NB4 (cell line): ENCODE measurements at regions not wholly inside any gene's neighbourhood (a gene's known extent, or its start where the extent isn't known, plus 50 kb on each side); places are given as distances from the start of the nearest gene placed in this dataset.

ENCODE experiments used
- DNase-seq: peaks from one replicate; pipeline ENCODE4 v3.0.0; 2010; ENCODE audit warnings: low read depth
- H3K4me3 ChIP-seq: one replicate; pipeline ENCODE4 v1.5.1; 2011; ENCODE audit warnings: mild to moderate bottlenecking, low read depth, low read length, moderate library complexity
- MYC ChIP-seq: IDR thresholded peaks from 2 replicates; pipeline ENCODE4 v1.6.1; 2011; ENCODE audit warnings: low read depth, low read length
- POLR2A ChIP-seq: IDR thresholded peaks from 2 replicates; pipeline ENCODE4 v1.6.1; 2011; ENCODE audit warnings: mild to moderate bottlenecking; ENCODE audit not compliant: insufficient read length; ENCODE audit errors: extremely low read depth
- TF ChIP-seq, protein P1 (sequence below): IDR thresholded peaks from one replicate; pipeline ENCODE4 v1.5.1; 2012; ENCODE audit warnings: low read depth, low read length
- TF ChIP-seq, protein P2 (sequence below): IDR thresholded peaks from 2 replicates; pipeline ENCODE4 v1.6.1; 2011; ENCODE audit warnings: low read depth, low read length

DNA sequence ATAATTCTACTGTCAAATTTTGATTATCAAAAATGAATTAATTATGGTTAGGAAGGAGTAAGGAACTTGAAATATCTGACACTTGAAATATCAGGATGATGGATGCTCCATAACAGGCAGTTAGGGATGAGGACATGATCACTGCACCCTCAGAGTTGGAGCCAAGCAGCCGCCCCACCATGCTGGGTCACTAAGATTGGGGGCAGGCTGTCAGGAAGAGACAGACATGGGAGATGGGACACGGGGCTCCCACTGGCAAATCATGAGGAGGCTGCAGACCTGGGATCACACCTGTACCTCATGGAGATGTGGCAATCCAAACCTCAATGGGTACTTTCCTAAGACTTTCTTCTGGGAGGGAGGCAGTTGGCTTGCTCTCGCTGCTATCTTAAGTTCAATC lies 982.0 kb upstream of the ZEB2 start:
- TF ChIP-seq, protein P1, sequence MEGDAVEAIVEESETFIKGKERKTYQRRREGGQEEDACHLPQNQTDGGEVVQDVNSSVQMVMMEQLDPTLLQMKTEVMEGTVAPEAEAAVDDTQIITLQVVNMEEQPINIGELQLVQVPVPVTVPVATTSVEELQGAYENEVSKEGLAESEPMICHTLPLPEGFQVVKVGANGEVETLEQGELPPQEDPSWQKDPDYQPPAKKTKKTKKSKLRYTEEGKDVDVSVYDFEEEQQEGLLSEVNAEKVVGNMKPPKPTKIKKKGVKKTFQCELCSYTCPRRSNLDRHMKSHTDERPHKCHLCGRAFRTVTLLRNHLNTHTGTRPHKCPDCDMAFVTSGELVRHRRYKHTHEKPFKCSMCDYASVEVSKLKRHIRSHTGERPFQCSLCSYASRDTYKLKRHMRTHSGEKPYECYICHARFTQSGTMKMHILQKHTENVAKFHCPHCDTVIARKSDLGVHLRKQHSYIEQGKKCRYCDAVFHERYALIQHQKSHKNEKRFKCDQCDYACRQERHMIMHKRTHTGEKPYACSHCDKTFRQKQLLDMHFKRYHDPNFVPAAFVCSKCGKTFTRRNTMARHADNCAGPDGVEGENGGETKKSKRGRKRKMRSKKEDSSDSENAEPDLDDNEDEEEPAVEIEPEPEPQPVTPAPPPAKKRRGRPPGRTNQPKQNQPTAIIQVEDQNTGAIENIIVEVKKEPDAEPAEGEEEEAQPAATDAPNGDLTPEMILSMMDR, result no peak
- TF ChIP-seq MYC (no peak), POLR2A (no peak)
- TF ChIP-seq, protein P2, sequence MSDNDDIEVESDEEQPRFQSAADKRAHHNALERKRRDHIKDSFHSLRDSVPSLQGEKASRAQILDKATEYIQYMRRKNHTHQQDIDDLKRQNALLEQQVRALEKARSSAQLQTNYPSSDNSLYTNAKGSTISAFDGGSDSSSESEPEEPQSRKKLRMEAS, result no peak
- no peak overlapping the region for H3K4me3 ChIP-seq
- DNase-seq, result no peak

DNA sequence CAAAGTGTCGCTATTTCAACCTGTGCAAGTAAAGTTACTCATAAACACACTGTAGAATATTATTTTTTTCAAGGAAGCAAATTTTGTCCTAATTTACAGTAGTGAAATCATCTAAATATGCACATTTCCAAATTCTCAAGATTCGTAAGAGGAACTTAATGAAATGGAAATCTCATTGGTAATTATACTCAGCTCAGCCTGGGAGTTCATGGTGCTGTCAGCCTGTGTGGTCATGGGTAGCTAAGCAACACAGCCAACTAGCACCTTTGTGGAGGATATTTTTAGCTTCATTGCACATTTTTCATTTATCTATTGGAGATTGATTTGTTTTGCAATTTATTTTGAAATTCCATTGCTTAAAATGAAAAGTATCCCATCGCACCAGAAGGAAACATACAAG lies 975.7 kb upstream of the ZEB2 start:
- DNase-seq, result no peak
- TF ChIP-seq MYC (no peak), POLR2A (no peak)
- TF ChIP-seq, protein P2, result no peak
- TF ChIP-seq, protein P1, result no peak
- H3K4me3 ChIP-seq, result no peak overlapping the region

DNA sequence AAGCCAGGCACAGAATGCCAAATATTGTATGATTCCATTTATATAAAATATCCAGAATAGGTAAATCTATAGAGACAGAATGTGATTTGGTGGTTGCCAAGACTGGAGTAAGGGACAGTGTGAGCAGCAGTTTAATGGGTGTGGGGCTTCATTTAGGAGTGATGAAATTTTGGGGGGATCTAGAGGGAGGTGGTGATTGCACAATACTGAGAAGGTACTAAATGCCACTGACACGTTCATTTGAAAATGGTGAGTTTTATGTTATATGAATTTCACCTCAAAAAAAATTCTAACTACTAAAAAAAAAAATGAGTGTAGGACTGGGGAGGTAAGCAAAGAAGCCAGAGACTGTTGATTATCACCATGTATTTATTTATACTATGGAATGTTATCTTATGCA lies 974.5 kb upstream of the ZEB2 start:
- H3K4me3 ChIP-seq, result no peak overlapping the region
- no peak for DNase-seq
- TF ChIP-seq, protein P2, result no peak
- TF ChIP-seq POLR2A (no peak), MYC (no peak)
- TF ChIP-seq, protein P1, result no peak

DNA sequence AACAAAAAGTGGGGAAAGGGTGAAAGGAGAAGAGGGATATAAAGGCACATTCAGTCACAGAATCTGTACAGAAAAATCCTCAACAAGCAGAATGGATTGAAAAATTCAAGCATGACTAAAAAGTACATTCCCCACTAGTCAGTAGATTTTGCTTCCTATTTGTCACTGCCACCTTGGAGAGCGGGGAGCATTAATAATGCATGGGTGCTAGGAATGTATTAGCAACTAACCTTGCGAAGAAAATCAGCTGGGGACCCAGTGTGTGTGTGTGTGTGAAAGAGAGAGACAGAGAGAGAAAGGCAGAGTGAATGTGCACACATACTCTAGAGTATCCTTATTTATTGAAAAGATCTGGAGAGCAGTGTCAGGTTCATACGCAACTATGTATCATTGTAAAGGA lies 968.7 kb upstream of the ZEB2 start:
- H3K4me3 ChIP-seq, result no peak overlapping the region
- TF ChIP-seq POLR2A (no peak), MYC (no peak)
- TF ChIP-seq, protein P2, result no peak
- TF ChIP-seq, protein P1, result no peak
- no peak for DNase-seq

DNA sequence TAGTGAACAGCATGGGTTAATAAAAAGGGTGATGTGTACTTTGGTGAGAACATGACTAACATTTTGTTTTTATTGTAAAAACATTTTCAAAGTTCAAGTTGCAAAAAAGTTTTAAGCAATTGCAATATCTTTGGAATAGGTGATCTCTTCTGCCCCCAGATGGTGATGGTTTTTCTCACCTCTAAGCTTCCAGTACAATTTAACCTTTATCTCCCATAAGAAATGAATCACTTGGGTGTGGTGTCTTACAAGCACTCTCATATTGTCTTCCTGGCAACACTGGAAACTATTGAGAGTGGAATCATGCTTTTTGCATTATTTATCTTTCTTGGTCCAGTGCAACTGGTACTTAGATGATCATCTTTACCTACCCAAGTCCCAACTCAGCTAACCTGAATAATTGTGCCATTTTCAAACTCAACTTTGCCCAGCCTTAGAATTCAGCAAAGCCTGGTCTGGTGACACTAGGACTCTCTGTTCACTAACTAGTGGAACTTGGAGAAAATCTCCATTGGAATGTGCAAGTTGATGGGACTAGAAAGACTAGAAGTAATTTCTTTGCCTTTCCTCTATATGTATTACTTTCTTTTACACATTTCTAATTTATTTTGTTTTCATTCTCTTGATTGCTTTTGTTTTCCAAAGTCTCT lies 964.7 kb upstream of the ZEB2 start:
- DNase-seq, result peak; percentile 49
- no peak overlapping the region for H3K4me3 ChIP-seq
- TF ChIP-seq MYC, result no peak
- no peak for TF ChIP-seq POLR2A
- TF ChIP-seq, protein P1, result no peak
- TF ChIP-seq, protein P2, result no peak

DNA sequence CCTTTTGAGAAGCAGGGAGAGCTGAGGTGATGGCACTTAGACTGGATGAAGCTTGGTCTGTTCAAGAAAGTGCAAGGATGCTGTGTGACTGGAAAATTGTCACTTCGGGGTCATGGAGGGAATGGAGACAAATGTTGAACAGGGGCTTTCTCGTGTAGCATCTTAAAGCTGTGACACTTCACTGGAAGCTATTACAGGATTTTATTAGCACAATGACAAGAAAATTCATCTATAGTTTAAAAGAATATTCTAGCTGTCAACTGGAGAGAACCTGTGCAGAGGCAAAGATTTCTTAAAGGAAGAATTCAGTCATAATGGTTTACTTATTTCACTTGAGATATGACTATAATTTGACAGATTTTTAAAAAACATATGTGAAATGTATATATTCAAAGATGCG lies 963.9 kb upstream of the ZEB2 start:
- H3K4me3 ChIP-seq, result no peak overlapping the region
- no peak for DNase-seq
- TF ChIP-seq, protein P1, result no peak
- TF ChIP-seq POLR2A (no peak), MYC (no peak)
- TF ChIP-seq, protein P2, result no peak
